ENCODE measurements at regions not wholly inside any gene's neighbourhood (a gene's known extent, or its start where the extent isn't known, plus 50 kb on each side); places are given as distances from the start of the nearest gene placed in this dataset.

- TF ChIP-seq, protein P1, sequence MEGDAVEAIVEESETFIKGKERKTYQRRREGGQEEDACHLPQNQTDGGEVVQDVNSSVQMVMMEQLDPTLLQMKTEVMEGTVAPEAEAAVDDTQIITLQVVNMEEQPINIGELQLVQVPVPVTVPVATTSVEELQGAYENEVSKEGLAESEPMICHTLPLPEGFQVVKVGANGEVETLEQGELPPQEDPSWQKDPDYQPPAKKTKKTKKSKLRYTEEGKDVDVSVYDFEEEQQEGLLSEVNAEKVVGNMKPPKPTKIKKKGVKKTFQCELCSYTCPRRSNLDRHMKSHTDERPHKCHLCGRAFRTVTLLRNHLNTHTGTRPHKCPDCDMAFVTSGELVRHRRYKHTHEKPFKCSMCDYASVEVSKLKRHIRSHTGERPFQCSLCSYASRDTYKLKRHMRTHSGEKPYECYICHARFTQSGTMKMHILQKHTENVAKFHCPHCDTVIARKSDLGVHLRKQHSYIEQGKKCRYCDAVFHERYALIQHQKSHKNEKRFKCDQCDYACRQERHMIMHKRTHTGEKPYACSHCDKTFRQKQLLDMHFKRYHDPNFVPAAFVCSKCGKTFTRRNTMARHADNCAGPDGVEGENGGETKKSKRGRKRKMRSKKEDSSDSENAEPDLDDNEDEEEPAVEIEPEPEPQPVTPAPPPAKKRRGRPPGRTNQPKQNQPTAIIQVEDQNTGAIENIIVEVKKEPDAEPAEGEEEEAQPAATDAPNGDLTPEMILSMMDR (IDR thresholded peaks at IDR 0.05) = no peak
- TF ChIP-seq EZH2 (IDR thresholded peaks at IDR 0.05; ENCODE audit: borderline replicate concordance, insufficient read depth, low read depth, low read length, poor library complexity, severe bottlenecking) = no peak
Observed at GRCh38 chr10:36428507-36428906, 696.9 kb upstream of the ANKRD30A start.

All from B cell (primary cell).